BLaER1 (cell line): ENCODE measurements at regions not wholly inside any gene's neighbourhood (a gene's known extent, or its start where the extent isn't known, plus 50 kb on each side); places are given as distances from the start of the nearest gene placed in this dataset.
A peak's percentile ranks its signal among the peaks of the same experiment; 100 is the strongest.

ENCODE experiments used
- H3K27ac ChIP-seq: shearing (Covaris generic); formaldehyde crosslinking; 2 replicates; pipeline ENCODE4 v1.8.1; 2022
- H3K27me3 ChIP-seq: shearing (Covaris generic); formaldehyde crosslinking; 2 replicates; pipeline ENCODE4 v1.8.1; 2022
- H3K36me3 ChIP-seq: shearing (Covaris generic); formaldehyde crosslinking; 2 replicates; pipeline ENCODE4 v1.8.1; 2022
- H3K4me1 ChIP-seq: shearing (Covaris generic); formaldehyde crosslinking; 2 replicates; pipeline ENCODE4 v1.8.1; 2022
- H3K4me2 ChIP-seq: shearing (Covaris generic); formaldehyde crosslinking; 2 replicates; pipeline ENCODE4 v1.8.1; 2022
- H3K4me3 ChIP-seq: shearing (Covaris generic); formaldehyde crosslinking; 2 replicates; pipeline ENCODE4 v1.8.1; 2022
- H3K9ac ChIP-seq: shearing (Covaris generic); formaldehyde crosslinking; 2 replicates; pipeline ENCODE4 v1.8.1; 2022
- H3K9me3 ChIP-seq: shearing (Covaris generic); formaldehyde crosslinking; 2 replicates; pipeline ENCODE4 v1.8.1; 2022
- H4K20me1 ChIP-seq: shearing (Covaris generic); formaldehyde crosslinking; 2 replicates; pipeline ENCODE4 v1.8.1; 2022
- Cebpa-rat ChIP-seq: shearing (Covaris generic); IDR thresholded peaks from 2 replicates; pipeline ENCODE4 v1.8.1; 2022

GRCh38 chr20:39825524-39825923, 863.4 kb downstream of the DHX35 start:
- Histone ChIP-seq H3K4me3 (no peak overlapping the region), H3K36me3 (no peaks in the 10 kb centered on the region), H3K9me3 (no peaks in the 10 kb centered on the region), H3K4me1 (peaks cover 14% of the 10 kb centered on the region), H3K4me2 (peak overlapping the region; percentile 41), H3K27me3 (no peaks in the 10 kb centered on the region), H3K27ac (no peak overlapping the region), H4K20me1 (no peaks in the 10 kb centered on the region), H3K9ac (no peak overlapping the region)
- TF ChIP-seq Cebpa-rat = no peak

GRCh38 chr20:39823224-39823623, 861.1 kb downstream of the DHX35 start:
- Histone ChIP-seq H3K27ac (no peak overlapping the region), H3K4me1 (peaks cover 11% of the 10 kb centered on the region), H3K4me2 (no peak overlapping the region), H3K27me3 (no peaks in the 10 kb centered on the region), H3K36me3 (no peaks in the 10 kb centered on the region), H3K9ac (no peak overlapping the region), H3K4me3 (no peak overlapping the region), H4K20me1 (no peaks in the 10 kb centered on the region), H3K9me3 (no peaks in the 10 kb centered on the region)
- TF ChIP-seq Cebpa-rat = no peak

- Histone ChIP-seq H3K9me3 (no peaks in the 10 kb centered on the region), H3K27me3 (no peaks in the 10 kb centered on the region), H3K27ac (no peak overlapping the region), H3K4me2 (no peak overlapping the region), H4K20me1 (no peaks in the 10 kb centered on the region), H3K36me3 (no peaks in the 10 kb centered on the region), H3K4me3 (no peak overlapping the region), H3K9ac (no peak overlapping the region), H3K4me1 (peaks cover 11% of the 10 kb centered on the region)
- no peak for TF ChIP-seq Cebpa-rat
These were observed 860.5 kb downstream of the DHX35 start for GRCh38 chr20:39822667-39823066.

- H3K9ac ChIP-seq = no peak overlapping the region
- H3K27me3 ChIP-seq = no peaks in the 10 kb centered on the region
- H4K20me1 ChIP-seq = no peaks in the 10 kb centered on the region
- no peak overlapping the region for H3K4me2 ChIP-seq
- H3K9me3 ChIP-seq = no peaks in the 10 kb centered on the region
- no peaks in the 10 kb centered on the region for H3K4me1 ChIP-seq
- H3K27ac ChIP-seq = no peak overlapping the region
- no peak for TF ChIP-seq Cebpa-rat
- no peak overlapping the region for H3K4me3 ChIP-seq
- no peaks in the 10 kb centered on the region for H3K36me3 ChIP-seq
These were observed 851.2 kb downstream of the DHX35 start for GRCh38 chr20:39813190-39813829.

- Histone ChIP-seq H3K9me3 (no peaks in the 10 kb centered on the region), H3K4me3 (no peak overlapping the region), H3K9ac (no peak overlapping the region), H3K36me3 (no peaks in the 10 kb centered on the region), H3K4me2 (no peak overlapping the region), H3K4me1 (no peaks in the 10 kb centered on the region), H3K27ac (no peak overlapping the region), H4K20me1 (no peaks in the 10 kb centered on the region), H3K27me3 (no peaks in the 10 kb centered on the region)
- TF ChIP-seq Cebpa-rat = no peak
These were observed 850.0 kb downstream of the DHX35 start for GRCh38 chr20:39812116-39812515.

GRCh38 chr20:39810309-39810708, 848.2 kb downstream of the DHX35 start:
- Histone ChIP-seq H3K9ac (no peak overlapping the region), H3K36me3 (no peaks in the 10 kb centered on the region), H3K27ac (no peak overlapping the region), H3K27me3 (no peaks in the 10 kb centered on the region), H3K9me3 (no peaks in the 10 kb centered on the region), H3K4me3 (no peak overlapping the region), H3K4me1 (no peaks in the 10 kb centered on the region), H4K20me1 (no peaks in the 10 kb centered on the region), H3K4me2 (no peak overlapping the region)
- no peak for TF ChIP-seq Cebpa-rat

GRCh38 chr20:39808613-39809012, 846.5 kb downstream of the DHX35 start:
- Histone ChIP-seq H3K4me1 (no peaks in the 10 kb centered on the region), H4K20me1 (no peaks in the 10 kb centered on the region), H3K9me3 (no peaks in the 10 kb centered on the region), H3K36me3 (no peaks in the 10 kb centered on the region), H3K27ac (no peak overlapping the region), H3K9ac (no peak overlapping the region), H3K4me2 (no peak overlapping the region), H3K27me3 (no peaks in the 10 kb centered on the region), H3K4me3 (no peak overlapping the region)
- TF ChIP-seq Cebpa-rat = no peak

- no peaks in the 10 kb centered on the region for H3K9me3 ChIP-seq
These were observed 838.4 kb downstream of the DHX35 start for GRCh38 chr20:39800548-39800947.

GRCh38 chr20:39800111-39800510, 838.0 kb downstream of the DHX35 start:
- no peaks in the 10 kb centered on the region for H4K20me1 ChIP-seq
- no peak overlapping the region for H3K9ac ChIP-seq
- H3K27ac ChIP-seq = no peak overlapping the region
- no peaks in the 10 kb centered on the region for H3K9me3 ChIP-seq
- TF ChIP-seq Cebpa-rat = no peak
- H3K36me3 ChIP-seq = no peaks in the 10 kb centered on the region
- H3K4me1 ChIP-seq = no peaks in the 10 kb centered on the region
- no peak overlapping the region for H3K4me2 ChIP-seq
- no peaks in the 10 kb centered on the region for H3K27me3 ChIP-seq
- H3K4me3 ChIP-seq = no peak overlapping the region

More at GRCh38 chr20:39800548-39800947, 838.4 kb downstream of the DHX35 start:
- TF ChIP-seq Cebpa-rat = no peak
- no peaks in the 10 kb centered on the region for H3K4me1 ChIP-seq
- no peaks in the 10 kb centered on the region for H4K20me1 ChIP-seq
- no peak overlapping the region for H3K27ac ChIP-seq
- no peaks in the 10 kb centered on the region for H3K36me3 ChIP-seq
- H3K27me3 ChIP-seq = no peaks in the 10 kb centered on the region
- no peak overlapping the region for H3K4me3 ChIP-seq
- H3K4me2 ChIP-seq = no peak overlapping the region
- H3K9ac ChIP-seq = no peak overlapping the region

GRCh38 chr20:39799366-39799965, 837.3 kb downstream of the DHX35 start:
- H3K27me3 ChIP-seq = no peaks in the 10 kb centered on the region
- H3K4me2 ChIP-seq = no peak overlapping the region
- H3K36me3 ChIP-seq = no peaks in the 10 kb centered on the region
- no peak overlapping the region for H3K4me3 ChIP-seq
- no peaks in the 10 kb centered on the region for H3K4me1 ChIP-seq
- no peaks in the 10 kb centered on the region for H3K9me3 ChIP-seq
- no peaks in the 10 kb centered on the region for H4K20me1 ChIP-seq
- H3K9ac ChIP-seq = no peak overlapping the region
- H3K27ac ChIP-seq = no peak overlapping the region
- TF ChIP-seq Cebpa-rat = no peak
